NK-92 (cell line): ENCODE measurements at regions not wholly inside any gene's neighbourhood (a gene's known extent, or its start where the extent isn't known, plus 50 kb on each side); places are given as distances from the start of the nearest gene placed in this dataset.

Experiments used
- DNase-seq: peaks from one replicate; lab custom pipeline; 2025; ENCODE audit not compliant: unreplicated experiment; lab: John Stamatoyannopoulos, UW

DNA sequence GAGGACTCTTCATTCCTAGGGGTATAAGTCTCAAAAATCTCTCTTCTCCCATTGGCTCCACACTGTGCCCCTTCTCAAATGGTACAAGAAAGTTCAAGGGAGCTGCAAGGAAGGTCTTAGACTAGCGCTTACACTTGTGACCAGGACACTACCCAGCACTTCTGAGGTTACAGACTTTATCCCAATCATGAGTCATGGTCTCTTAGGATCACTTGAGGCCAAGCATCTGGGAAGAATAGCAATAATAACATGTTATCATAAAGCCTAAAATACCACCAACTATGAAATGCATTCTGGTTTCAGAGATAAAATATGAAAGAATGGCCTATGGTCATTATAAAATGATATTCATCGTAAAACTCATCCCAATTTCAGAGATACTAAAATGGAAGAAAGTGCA lies 309.9 kb upstream of the PKDCC start:
- DNase-seq: no peak

DNA sequence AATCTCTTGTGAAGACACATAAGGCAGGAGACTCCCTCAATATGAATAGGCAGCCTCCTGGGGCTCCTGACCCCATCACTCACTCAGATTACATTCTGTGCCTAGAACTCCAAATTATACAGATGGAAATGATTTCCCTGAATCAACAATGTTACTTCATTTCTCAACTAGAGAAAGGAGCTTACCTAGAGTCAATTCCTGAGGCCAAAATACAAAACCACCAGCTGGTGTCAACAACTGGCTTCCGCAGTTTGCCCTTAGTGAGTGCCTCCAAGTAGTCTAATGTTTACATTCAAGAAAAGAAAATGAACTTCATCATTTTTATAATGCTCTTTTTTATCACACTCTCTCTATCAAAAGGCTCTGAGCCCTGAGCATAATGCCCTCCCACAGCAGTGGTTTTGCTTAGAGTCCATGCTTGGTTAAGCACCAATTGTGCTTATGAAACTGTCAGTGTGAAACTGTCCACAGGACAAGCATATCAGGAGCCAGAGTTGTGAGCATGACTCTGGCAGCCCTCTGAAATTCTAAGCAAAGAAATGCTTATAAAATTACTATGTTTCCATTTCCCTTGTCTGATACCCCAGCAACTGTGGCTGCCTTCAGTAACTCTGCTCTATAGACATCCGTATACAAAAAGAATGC lies 305.7 kb upstream of the PKDCC start:
- no peak for DNase-seq

DNA sequence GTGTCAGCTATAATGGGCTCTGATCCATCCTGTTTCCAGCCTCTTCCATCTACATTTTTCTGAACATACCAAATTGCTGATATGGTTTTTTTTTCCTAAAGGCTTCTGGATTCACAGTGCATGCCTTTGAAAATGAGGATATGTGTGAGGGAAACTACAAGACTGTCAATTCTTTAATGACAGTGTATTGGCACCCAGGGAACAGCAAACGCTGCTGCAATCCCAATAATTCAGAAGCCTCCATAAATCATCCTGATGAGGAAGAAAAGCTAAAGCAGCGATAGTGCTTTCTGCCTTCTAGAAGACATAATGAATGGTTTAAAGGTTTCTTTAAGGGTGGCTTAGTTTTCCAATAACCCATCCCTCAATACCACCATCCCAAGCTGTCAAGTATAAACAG lies 304.5 kb upstream of the PKDCC start:
- DNase-seq: no peak

DNA sequence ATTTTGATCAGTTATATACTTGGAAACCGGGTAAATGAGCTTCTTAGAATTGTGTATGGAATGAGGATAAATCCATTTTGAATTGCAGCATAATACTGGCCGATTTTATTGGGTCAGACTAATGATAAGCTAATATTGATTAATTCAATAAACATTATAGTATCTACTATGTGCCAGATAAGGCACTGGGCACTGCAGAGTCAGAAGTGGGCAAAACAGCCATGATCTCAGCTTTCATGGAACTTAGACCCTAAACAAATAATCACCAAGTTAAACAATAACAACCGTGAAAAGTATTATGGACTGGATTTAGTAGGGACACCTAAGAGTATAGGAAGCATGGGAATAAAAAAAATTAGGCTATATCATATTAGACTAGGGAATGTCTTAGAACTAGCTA lies 297.0 kb upstream of the PKDCC start:
- no peak for DNase-seq

DNA sequence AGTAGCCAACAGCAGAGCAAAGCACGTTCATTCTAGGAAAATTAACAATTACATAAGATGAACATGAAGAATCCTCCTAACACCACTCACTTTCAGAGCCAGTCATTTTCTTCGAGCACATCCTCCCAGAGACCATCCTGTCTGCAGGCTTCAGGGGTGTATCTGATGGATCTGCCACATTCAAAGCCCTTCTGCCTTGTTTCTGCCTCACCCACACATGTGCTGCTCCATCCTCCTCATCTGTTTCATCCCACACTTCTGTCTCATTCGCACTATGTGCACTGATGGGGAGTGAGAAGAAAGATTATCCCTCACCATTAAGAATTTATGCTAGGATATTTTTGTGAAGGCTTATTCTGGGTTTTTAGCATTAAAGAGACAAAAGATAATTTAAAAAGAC lies 287.9 kb upstream of the PKDCC start:
- DNase-seq: no peak

DNA sequence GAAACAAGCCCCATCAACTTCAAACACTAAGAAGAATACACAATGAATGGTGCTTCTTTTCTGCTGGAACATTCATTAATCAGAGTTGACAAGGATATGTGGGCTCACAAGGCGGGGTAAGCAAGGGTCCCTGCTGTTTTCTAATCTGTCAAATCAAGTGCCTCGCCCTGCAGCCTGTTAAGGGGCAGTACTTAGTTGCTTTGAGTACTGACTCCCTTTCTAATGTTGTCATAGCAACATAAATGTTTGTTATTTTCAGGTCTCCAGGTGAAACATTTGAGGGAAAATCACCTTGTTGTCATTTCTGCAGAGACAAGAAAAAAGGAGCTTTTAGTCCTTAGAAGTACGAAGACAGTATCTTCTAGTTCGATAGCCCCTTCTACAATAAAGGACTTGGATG lies 284.7 kb upstream of the PKDCC start:
- no peak for DNase-seq

DNA sequence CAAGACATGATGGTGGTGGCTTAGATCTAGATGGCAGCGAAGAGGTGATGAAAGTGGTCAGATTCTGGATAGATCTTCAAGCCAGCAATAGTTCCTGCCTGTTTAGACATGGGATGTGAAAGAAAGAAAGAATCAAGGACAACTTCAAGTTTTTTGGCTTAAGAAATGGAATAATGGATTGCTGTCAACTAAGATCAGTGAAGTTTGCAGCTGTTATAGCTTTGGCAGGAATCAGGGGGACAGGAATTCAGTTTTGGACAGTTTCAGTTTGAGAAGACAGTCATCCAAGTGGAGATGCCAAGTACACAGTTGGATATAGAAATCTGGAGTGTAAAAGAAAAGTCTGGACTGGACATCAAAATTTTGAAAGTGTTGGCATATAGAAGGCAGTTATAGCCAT lies 283.7 kb upstream of the PKDCC start:
- no peak for DNase-seq

DNA sequence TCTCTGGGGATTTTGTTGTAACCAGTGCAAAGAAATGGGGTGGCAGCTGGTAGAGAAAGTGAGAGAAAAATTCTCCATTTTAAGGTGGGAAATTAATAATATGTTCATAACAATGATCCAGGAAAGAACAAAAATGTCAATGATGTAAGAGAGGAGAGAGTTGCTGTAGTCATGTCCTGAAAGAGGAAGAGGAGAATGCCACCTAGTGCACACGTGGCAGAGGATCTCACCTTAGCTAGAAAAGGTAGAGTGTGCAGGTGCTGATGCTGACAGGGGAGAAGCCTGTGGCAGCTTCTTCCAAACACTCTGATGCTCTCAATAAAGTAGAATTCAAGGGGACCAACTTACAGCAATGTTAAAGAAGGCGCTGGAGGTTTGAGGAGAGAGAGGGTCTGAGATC lies 282.9 kb upstream of the PKDCC start:
- DNase-seq: no peak

DNA sequence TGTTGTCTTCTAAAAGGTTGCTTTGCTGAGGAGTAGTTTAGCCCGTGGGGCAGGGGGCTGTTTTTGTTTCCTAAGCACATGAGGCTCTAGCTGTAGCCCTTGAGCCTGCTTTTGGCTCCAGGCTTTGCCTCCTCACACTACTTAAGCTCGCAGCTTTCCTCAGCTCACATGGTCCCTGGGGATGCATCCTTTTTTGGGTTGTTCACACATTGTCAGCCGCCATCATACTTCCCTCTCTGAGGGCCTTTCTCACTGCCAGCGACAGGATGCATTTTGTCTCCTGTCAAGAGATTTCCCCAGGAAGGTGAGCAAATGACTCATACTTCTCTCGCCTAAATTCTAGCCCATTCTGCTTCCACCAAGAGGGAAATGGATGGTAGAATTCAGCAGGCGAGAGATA lies 279.5 kb upstream of the PKDCC start:
- DNase-seq: no peak

DNA sequence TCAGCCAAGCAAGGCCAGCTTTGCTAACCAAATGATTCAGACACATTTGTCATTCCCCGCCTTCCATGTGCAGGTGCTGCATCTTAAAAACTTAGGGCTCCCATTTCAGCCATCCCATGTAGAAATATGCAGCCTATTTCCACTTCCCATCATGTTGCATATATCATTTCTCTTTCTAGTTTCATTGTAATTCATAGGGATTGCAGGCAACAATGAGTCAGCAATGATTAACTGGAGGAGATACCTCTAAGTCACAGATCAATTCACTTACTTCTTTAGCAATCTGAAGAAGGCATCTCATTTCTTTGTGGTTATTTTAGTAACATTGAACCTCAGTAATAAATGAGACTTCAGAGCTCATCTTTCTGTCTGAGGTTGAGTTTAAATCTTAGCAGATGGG lies 276.1 kb upstream of the PKDCC start:
- DNase-seq: no peak

DNA sequence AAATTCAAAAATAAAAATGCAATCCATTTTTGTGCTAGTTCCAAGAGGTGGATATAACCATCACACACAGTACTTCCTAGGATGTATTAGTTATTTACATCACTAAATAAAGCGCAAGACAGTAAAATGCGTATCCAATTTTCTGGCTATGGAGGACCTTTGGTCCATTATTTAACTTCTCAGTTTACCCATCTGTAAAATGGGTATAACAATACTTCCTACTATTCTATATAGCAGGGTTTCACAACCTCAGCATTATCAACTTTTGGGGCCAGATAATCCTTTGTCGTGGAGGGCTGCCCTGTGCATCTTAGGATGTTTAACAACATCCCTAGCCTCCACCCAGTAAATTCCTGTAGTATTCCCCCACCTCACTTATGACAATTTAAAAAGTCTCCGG lies 275.1 kb upstream of the PKDCC start:
- no peak for DNase-seq

DNA sequence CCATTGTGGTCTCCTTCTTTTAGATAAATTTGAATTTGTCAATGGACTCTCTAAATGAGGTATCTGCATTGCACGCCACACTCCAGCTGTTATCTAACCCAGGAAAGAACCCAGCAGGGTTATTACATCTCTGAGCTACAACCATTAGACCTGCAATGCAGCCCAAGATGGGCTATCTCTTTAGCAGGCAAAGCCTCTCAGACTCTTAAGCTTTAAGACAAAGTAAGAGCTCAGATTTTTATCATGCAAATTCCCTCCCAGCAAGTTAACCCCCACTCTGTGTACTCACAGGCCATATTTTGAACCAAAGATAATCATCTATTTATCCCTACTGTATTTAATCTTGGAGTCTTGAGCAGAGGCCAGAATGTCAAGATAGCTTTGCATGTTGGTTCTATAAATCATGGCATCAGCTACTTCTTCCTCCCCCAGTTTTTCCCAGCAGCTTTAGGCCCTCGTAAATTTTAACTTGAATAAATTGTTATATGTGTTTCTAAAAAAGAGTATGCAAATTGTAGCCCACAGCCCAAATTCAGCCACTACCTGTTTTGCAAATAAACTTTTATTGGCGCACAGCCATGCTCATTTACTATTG lies 273.7 kb upstream of the PKDCC start:
- DNase-seq: no peak

DNA sequence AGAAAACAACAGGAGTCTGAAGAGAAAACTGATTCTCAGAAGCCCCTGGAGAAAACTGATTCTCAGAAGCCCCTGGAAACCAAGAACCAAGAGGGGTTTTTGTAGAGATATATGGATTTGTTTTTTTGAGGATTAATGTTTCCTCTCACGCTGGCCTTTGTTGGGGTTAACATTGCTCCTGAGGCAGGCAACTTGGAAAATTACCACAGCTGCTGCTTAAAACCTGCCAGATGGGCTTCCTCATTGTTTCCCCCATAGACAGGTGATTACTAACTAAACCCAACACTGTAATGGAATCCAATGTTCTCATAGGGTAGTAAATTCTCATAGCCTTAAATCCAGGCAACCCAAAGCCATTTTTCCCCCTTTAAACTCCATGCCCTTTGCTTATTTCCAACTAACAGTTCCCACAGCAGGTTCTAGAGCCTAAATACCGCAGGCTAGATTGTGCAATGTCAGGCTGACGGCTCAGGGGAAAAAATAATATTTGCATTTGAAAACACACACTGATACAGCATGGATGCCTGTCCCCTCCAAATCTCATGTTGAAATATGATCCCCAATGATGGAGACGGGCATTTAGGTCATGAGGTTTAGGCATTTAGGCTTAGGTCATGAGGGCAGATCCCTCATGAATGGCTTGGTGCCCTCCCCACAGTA lies 272.3 kb upstream of the PKDCC start:
- DNase-seq: no peak

DNA sequence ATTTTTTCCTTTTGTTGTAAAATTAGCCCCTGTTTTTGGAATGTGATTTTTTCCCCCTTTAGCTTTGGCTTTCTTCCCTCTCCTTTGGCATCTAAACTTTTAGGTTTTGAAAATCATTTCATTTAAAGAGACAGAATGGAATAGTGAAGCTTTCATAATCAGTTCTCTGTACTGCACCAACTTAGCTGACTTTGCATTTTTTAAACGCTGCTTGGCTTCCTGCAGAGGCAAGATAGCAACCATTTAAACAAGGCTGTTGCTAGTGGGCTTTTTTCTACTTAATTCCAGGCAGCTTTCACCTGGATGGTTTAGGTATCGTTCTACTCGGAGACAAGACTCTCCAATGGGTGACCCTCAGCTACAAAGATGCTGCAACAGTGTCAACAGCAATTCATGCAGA lies 267.9 kb upstream of the PKDCC start:
- DNase-seq: no peak

DNA sequence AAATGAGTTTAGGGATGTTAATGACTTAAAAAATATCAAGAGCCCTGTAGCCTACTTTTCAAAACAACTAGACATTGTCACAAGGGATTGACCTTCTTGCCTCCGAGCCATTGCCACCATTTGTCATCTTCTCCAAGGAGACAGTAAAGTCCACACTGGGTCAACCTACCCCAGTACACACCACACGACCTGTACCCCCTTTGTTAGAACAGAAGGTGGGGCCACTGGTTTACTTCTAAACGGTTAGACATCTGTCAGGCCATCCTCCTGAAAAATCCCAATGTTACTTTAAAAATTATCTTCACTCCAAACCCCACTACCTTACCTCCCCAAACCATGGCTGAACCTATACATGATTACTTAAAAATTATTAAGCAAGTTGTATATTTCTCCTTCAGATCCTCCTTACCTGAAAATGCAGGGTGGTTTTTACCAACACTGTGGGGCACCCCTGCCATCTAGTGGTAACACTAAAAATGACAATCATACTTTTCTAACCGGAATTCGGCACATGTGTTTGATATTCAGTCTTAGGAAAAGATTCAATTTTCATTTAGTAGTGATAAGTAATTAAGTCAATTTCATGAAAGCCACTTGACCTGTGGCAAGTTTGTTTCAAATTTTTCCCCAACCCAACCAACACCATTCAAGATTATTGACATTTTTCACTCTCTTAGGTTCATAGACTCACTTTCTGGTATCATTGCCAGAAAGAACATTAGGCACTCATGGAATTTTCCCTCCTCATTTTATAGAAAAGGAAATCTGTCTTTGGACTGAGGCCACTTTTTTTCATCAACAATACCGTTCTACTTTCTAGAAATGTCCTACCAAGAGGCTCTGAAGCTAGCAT lies 265.3 kb upstream of the PKDCC start:
- DNase-seq: no peak

DNA sequence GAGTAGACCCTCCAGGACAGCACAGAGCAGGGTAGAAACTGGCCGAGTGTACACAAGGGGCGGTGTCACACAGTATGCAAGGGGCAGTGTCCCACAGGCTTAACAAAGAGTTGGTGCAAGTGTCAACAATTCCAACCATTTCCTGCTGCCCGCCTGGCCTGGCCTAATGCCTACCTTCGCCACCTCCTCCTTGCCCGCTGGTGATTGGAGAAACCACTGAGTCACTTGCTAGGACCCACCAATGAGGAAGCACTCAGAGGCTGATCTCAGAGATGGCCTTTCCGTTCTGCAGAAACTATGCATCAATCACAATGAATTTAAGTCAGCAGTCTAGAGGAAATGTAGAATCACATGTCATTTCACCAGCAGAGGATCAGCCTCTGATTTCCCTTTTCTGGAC lies 263.3 kb upstream of the PKDCC start:
- no peak for DNase-seq

DNA sequence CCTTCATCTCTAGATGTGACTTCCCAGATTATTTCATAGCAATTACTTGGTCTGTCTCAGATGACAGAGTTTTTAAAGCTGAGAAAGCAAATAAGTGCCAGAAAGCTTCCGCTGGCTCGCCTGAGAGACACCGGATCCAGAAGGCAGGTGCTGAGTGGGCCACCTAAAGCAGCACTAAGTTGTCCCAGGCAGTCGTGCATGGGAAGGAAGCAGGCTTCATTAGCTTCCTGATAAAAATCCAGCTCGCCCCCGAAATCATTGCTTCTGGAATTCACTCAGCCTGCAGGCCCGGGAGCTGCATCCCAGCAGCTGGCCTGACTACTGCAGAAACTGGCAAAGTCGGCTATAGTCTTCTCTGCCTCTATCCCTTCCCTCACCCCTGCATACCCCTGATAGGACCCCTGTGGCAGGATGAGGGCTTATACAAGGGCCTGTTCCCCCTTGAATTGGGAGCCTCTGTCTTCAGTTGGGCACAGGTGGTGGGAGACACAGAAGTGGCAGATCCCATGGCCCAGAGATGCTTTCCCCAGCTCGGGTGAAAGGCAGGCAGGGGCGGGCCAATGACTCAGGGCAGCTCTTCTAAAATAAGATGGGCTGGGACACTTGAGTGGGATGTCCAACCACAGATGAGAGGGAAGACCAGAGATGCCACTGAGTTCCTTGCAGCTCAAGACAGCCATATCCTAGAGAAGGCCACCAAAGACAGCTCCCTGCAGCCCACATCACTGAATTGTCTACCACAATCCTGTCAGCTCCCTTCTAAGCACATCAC lies 262.4 kb upstream of the PKDCC start:
- DNase-seq: no peak

DNA sequence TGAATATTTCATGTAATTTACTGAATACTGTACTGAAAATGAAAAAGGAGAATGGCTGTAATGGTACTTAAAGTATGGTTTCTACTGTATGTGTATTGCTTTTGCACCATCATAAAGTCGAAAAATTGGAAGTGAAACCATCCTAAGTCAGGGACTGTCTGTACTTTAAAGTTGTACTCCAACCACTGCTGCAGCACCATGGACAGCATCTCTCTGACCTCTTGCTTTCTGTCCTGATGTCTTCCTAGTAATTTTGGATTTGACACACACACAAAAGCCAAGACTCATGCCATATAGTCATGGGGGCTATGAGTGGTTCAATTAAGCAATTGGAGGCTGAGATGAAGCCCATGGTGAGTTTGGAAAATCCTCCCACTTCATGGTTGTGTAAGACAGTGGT lies 256.3 kb upstream of the PKDCC start:
- no peak for DNase-seq

DNA sequence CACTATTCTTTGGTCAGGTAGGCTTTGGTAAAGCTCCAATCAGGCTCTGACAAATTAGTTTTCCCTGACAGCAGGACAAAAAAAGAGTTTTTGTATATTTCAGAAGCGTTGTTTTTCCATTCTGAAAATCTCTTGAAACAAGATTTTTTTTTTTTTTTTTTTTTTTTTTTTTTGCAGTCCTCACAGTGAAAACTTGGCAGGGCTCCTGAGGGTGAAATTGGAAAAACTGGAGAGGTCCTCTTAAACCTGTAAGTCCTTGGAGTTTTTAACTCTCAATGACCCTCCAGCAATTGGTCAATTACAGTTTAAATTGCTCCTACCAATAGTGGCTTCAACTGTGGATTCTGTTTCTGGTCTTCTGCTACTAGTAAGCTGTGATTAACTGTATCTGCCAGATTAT lies 244.5 kb upstream of the PKDCC start:
- DNase-seq: no peak

DNA sequence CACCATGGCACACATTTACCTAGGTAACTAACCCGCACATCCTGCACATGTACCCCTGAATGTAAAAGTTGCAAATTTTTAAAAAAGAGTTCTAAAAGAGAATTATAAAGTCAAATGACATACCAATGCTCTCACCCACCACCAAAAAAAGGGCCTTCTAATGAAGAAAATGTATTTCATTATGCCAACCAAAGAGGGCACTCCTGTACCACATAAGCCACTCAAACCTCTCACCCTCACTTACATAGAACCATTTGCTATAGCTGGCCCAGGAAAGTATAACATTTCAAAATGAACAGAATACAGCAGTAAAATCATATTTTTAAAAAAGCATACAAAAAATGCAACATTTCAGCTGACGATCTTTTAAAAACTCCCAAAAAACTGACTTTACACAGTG lies 241.5 kb upstream of the PKDCC start:
- no peak for DNase-seq

DNA sequence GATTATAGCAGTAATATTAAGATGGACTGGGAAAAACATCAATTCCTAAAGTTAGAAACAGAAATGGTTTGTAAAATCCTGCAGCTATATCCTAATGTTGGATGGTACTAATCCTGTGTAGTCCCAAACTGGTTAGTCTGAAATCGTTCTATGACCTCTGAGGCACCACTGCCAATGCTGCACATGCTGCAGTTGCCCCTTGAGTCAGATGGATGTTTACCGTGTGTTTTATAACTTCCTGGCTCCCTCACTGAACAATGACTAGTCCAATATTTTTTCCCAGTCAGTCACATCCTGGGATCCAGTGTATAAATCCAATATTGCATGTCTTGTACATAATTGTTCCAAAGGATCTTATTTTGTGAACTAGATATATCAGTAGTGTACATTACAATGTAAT lies 226.7 kb upstream of the PKDCC start:
- no peak for DNase-seq
